HG03565 (cell line): ENCODE measurements at regions not wholly inside any gene's neighbourhood (a gene's known extent, or its start where the extent isn't known, plus 50 kb on each side); places are given as distances from the start of the nearest gene placed in this dataset.

Source experiments
- ATAC-seq: cut with Tn5 transposase; IDR thresholded peaks from one replicate; pipeline ENCODE4 v1.9.1; 2021; ENCODE audit warnings: mild to moderate bottlenecking, moderate library complexity; ENCODE audit not compliant: unreplicated experiment

- ATAC-seq = no peak
These were observed 154.3 kb upstream of the PCBD1 start for GRCh38 chr10:71042699-71043098.

- ATAC-seq = no peak
These were observed 155.5 kb upstream of the PCBD1 start for GRCh38 chr10:71043858-71044257.

GRCh38 chr10:71044720-71045119 lies 156.4 kb upstream of the PCBD1 start:
- no peak for ATAC-seq

GRCh38 chr10:71045204-71045809 lies 156.9 kb upstream of the PCBD1 start:
- no peak for ATAC-seq

GRCh38 chr10:71045936-71046335 lies 157.6 kb upstream of the PCBD1 start:
- no peak for ATAC-seq

- ATAC-seq = no peak
These were observed 158.4 kb upstream of the PCBD1 start for GRCh38 chr10:71046747-71047146.

- ATAC-seq = no peak
These were observed 160.7 kb upstream of the PCBD1 start for GRCh38 chr10:71048971-71049615.

- no peak for ATAC-seq
These were observed 161.6 kb upstream of the PCBD1 start for GRCh38 chr10:71049994-71050393.

- ATAC-seq = no peak
These were observed 160.2 kb upstream of the UNC5B start for GRCh38 chr10:71052076-71052660.

GRCh38 chr10:71052708-71053107 lies 159.7 kb upstream of the UNC5B start:
- no peak for ATAC-seq

- no peak for ATAC-seq
These were observed 159.0 kb upstream of the UNC5B start for GRCh38 chr10:71053169-71053895.

GRCh38 chr10:71058308-71058707 lies 154.1 kb upstream of the UNC5B start:
- no peak for ATAC-seq

- no peak for ATAC-seq
These were observed 153.1 kb upstream of the UNC5B start for GRCh38 chr10:71059054-71059818.

- ATAC-seq = no peak
These were observed 152.4 kb upstream of the UNC5B start for GRCh38 chr10:71059943-71060342.

GRCh38 chr10:71060476-71061426 lies 151.6 kb upstream of the UNC5B start:
- ATAC-seq = no peak

GRCh38 chr10:71061472-71061871 lies 150.9 kb upstream of the UNC5B start:
- no peak for ATAC-seq

GRCh38 chr10:71062156-71062555 lies 150.2 kb upstream of the UNC5B start:
- no peak for ATAC-seq

GRCh38 chr10:71063401-71063800 lies 149.0 kb upstream of the UNC5B start:
- ATAC-seq = no peak

- ATAC-seq = no peak
These were observed 147.8 kb upstream of the UNC5B start for GRCh38 chr10:71064413-71065118.
